ENCODE measurements at regions not wholly inside any gene's neighbourhood (a gene's known extent, or its start where the extent isn't known, plus 50 kb on each side); places are given as distances from the start of the nearest gene placed in this dataset.

GRCh38 chr14:104309657-104310369, 171.4 kb downstream of the KIF26A start:
- Histone ChIP-seq H3K36me3 (replicated peaks; ENCODE audit: insufficient read depth, low read depth) (no peaks in the 10 kb centered on the region), H3K4me3 (no peak overlapping the region), H4K20me1 (ENCODE audit: insufficient read depth, poor library complexity, severe bottlenecking) (no peaks in the 10 kb centered on the region), H3K79me2 (no peaks in the 10 kb centered on the region), H3K9me3 (ENCODE audit: low read depth) (no peaks in the 10 kb centered on the region), H3K9me2 (replicated peaks; ENCODE audit: insufficient read depth) (no peaks in the 10 kb centered on the region), H3K4me2 (no peak overlapping the region), H3K4me1 (ENCODE audit: insufficient read depth) (no peaks in the 10 kb centered on the region), H3K27ac (no peak overlapping the region), H3K27me3 (no peaks in the 10 kb centered on the region), H2AFZ (no peak overlapping the region)
- whole genome bisulfite sequencing (ENCODE audit: low lambda C conversion rate, missing lambda C conversion rate): 84% methylated on average over 8 of the region's 8 CpGs
- no peak for TF ChIP-seq EZH2phosphoT487 (IDR thresholded peaks at IDR 0.05; ENCODE audit: low read depth, severe bottlenecking, unreplicated experiment)
- TF ChIP-seq EZH2 (IDR thresholded peaks at IDR 0.05; ENCODE audit: borderline replicate concordance): no peak
- TF ChIP-seq CTCF (IDR thresholded peaks at IDR 0.05; ENCODE audit: poor library complexity): no peak
- no peak for DNase-seq (ENCODE audit: low spot score)

GRCh38 chr14:104311358-104311757, 173.0 kb downstream of the KIF26A start:
- Histone ChIP-seq H3K27ac (no peak overlapping the region), H3K4me2 (no peak overlapping the region), H3K36me3 (replicated peaks; ENCODE audit: insufficient read depth, low read depth) (no peaks in the 10 kb centered on the region), H3K9me3 (ENCODE audit: low read depth) (no peaks in the 10 kb centered on the region), H2AFZ (no peak overlapping the region), H3K4me1 (ENCODE audit: insufficient read depth) (no peaks in the 10 kb centered on the region), H3K27me3 (no peaks in the 10 kb centered on the region), H3K4me3 (no peak overlapping the region), H3K79me2 (no peaks in the 10 kb centered on the region), H3K9me2 (replicated peaks; ENCODE audit: insufficient read depth) (no peaks in the 10 kb centered on the region), H4K20me1 (ENCODE audit: insufficient read depth, poor library complexity, severe bottlenecking) (no peaks in the 10 kb centered on the region)
- DNase-seq (ENCODE audit: low spot score): no peak
- no peak for TF ChIP-seq EZH2 (IDR thresholded peaks at IDR 0.05; ENCODE audit: borderline replicate concordance)
- TF ChIP-seq EZH2phosphoT487 (IDR thresholded peaks at IDR 0.05; ENCODE audit: low read depth, severe bottlenecking, unreplicated experiment): no peak
- TF ChIP-seq CTCF (IDR thresholded peaks at IDR 0.05; ENCODE audit: poor library complexity): no peak
- WGBS (ENCODE audit: low lambda C conversion rate, missing lambda C conversion rate): 81% methylated on average over 4 of the region's 4 CpGs

- no peak for DNase-seq (ENCODE audit: low spot score)
- H3K79me2 ChIP-seq: no peaks in the 10 kb centered on the region
- no peaks in the 10 kb centered on the region for H3K36me3 ChIP-seq (replicated peaks; ENCODE audit: insufficient read depth, low read depth)
- H2AFZ ChIP-seq: no peak overlapping the region
- no peaks in the 10 kb centered on the region for H3K27me3 ChIP-seq
- no peak overlapping the region for H3K4me2 ChIP-seq
- H3K4me3 ChIP-seq: no peak overlapping the region
- no peak overlapping the region for H3K27ac ChIP-seq
- TF ChIP-seq EZH2 (IDR thresholded peaks at IDR 0.05; ENCODE audit: borderline replicate concordance): no peak
- no peak for TF ChIP-seq CTCF (IDR thresholded peaks at IDR 0.05; ENCODE audit: poor library complexity)
- TF ChIP-seq EZH2phosphoT487 (IDR thresholded peaks at IDR 0.05; ENCODE audit: low read depth, severe bottlenecking, unreplicated experiment): no peak
- H4K20me1 ChIP-seq (ENCODE audit: insufficient read depth, poor library complexity, severe bottlenecking): no peaks in the 10 kb centered on the region
- no peaks in the 10 kb centered on the region for H3K9me2 ChIP-seq (replicated peaks; ENCODE audit: insufficient read depth)
- H3K4me1 ChIP-seq (ENCODE audit: insufficient read depth): no peaks in the 10 kb centered on the region
- H3K9me3 ChIP-seq (ENCODE audit: low read depth): no peaks in the 10 kb centered on the region
- WGBS (ENCODE audit: low lambda C conversion rate, missing lambda C conversion rate): 88% methylated on average over 4 of the region's 4 CpGs
Measured at GRCh38 chr14:104313674-104314073, 175.3 kb downstream of the KIF26A start.
